GM18498 (cell line): ENCODE measurements at regions not wholly inside any gene's neighbourhood (a gene's known extent, or its start where the extent isn't known, plus 50 kb on each side); places are given as distances from the start of the nearest gene placed in this dataset.
"Not testable (repeated sequence)": the region's sequence is repeated elsewhere in the genome, so short reads cannot be mapped to it uniquely, and the experiment has no call there.

Experiments
- ATAC-seq: cut with Tn5 transposase; IDR thresholded peaks from one replicate; pipeline ENCODE4 v1.9.1; 2021; ENCODE audit warnings: mild to moderate bottlenecking, moderate library complexity; ENCODE audit not compliant: unreplicated experiment

- no peak for ATAC-seq
Measured at GRCh38 chrX:114095789-114096188, 488.1 kb upstream of the HTR2C start.

GRCh38 chrX:114087543-114087942 is 496.3 kb upstream of the HTR2C start:
- ATAC-seq: no peak

GRCh38 chrX:114077773-114078172 is 506.1 kb upstream of the HTR2C start:
- ATAC-seq: no peak

- no peak for ATAC-seq
Measured at GRCh38 chrX:114075073-114075673, 508.7 kb upstream of the HTR2C start.

GRCh38 chrX:114073926-114074325 is 510.0 kb upstream of the HTR2C start:
- no peak for ATAC-seq

GRCh38 chrX:114071412-114071811 is 512.5 kb upstream of the HTR2C start:
- no peak for ATAC-seq

GRCh38 chrX:114065577-114066223 is 518.2 kb upstream of the HTR2C start:
- ATAC-seq: no peak

- ATAC-seq: no peak
Measured at GRCh38 chrX:114061226-114061625, 522.7 kb upstream of the HTR2C start.

GRCh38 chrX:114058988-114059418 is 524.9 kb upstream of the HTR2C start:
- ATAC-seq: no peak

GRCh38 chrX:114057422-114057821 is 526.5 kb upstream of the HTR2C start:
- not testable (repeated sequence) for ATAC-seq

- no peak for ATAC-seq
Measured at GRCh38 chrX:114051667-114052315, 532.1 kb upstream of the HTR2C start.

- no peak for ATAC-seq
Measured at GRCh38 chrX:114050075-114050796, 533.6 kb upstream of the HTR2C start.

- no peak for ATAC-seq
Measured at GRCh38 chrX:114049063-114049462, 534.8 kb upstream of the HTR2C start.

GRCh38 chrX:114047558-114047957 is 536.3 kb upstream of the HTR2C start:
- ATAC-seq: no peak

- no peak for ATAC-seq
Measured at GRCh38 chrX:114046695-114047279, 537.1 kb upstream of the HTR2C start.

- ATAC-seq: not testable (repeated sequence)
Measured at GRCh38 chrX:114041470-114041869, 542.4 kb upstream of the HTR2C start.

- not testable (repeated sequence) for ATAC-seq
Measured at GRCh38 chrX:114040661-114041269, 543.1 kb upstream of the HTR2C start.

- not testable (repeated sequence) for ATAC-seq
Measured at GRCh38 chrX:114040111-114040510, 543.8 kb upstream of the HTR2C start.

GRCh38 chrX:114038358-114038757 is 545.5 kb upstream of the HTR2C start:
- no peak for ATAC-seq

GRCh38 chrX:114037515-114037914 is 546.4 kb upstream of the HTR2C start:
- ATAC-seq: no peak
